Osteocyte (in vitro differentiated cells): ENCODE measurements at regions not wholly inside any gene's neighbourhood (a gene's known extent, or its start where the extent isn't known, plus 50 kb on each side); places are given as distances from the start of the nearest gene placed in this dataset.

Experiments
- DNase-seq: peaks from one replicate; pipeline ENCODE4 v3.0.0; 2021; ENCODE audit warnings: mixed read lengths; ENCODE audit not compliant: unreplicated experiment; ENCODE audit errors: extremely low spot score
- H3K27ac Mint-ChIP-seq: one replicate; pipeline ENCODE4 v1.8.0; 2021; ENCODE audit warnings: mild to moderate bottlenecking, mixed read lengths; ENCODE audit not compliant: unreplicated experiment
- H3K27me3 Mint-ChIP-seq: one replicate; pipeline ENCODE4 v1.8.0; 2021; ENCODE audit warnings: mixed read lengths; ENCODE audit not compliant: unreplicated experiment
- H3K36me3 Mint-ChIP-seq: one replicate; pipeline ENCODE4 v1.8.0; 2021; ENCODE audit warnings: mixed read lengths; ENCODE audit not compliant: unreplicated experiment
- H3K4me1 Mint-ChIP-seq: one replicate; pipeline ENCODE4 v1.8.0; 2021; ENCODE audit warnings: mixed read lengths; ENCODE audit not compliant: unreplicated experiment
- H3K4me3 Mint-ChIP-seq: one replicate; pipeline ENCODE4 v1.8.0; 2021; ENCODE audit warnings: mild to moderate bottlenecking, moderate library complexity, mixed read lengths; ENCODE audit not compliant: unreplicated experiment
- H3K9me3 Mint-ChIP-seq: one replicate; pipeline ENCODE4 v1.8.0; 2021; ENCODE audit warnings: mixed read lengths; ENCODE audit not compliant: unreplicated experiment
- CTCF ChIP-seq: fragments of 200-600 bp; sonication (generic); IDR thresholded peaks from 2 replicates; pipeline ENCODE4 v1.5.0; 2021; ENCODE audit warnings: antibody characterized with exemption, mild to moderate bottlenecking, moderate library complexity

GRCh38 chr14:101055106-101055662, 151.7 kb upstream of the RTL1 start:
- Mint-ChIP-seq H3K4me1 (peaks cover 7% of the 10 kb centered on the region), H3K27ac (no peak overlapping the region), H3K4me3 (no peak overlapping the region), H3K27me3 (no peaks in the 10 kb centered on the region), H3K9me3 (peaks cover 14% of the 10 kb centered on the region), H3K36me3 (no peaks in the 10 kb centered on the region)
- TF ChIP-seq CTCF = no peak
- DNase-seq = no peak

- no peak for DNase-seq
- Mint-ChIP-seq H3K27ac (no peak overlapping the region), H3K9me3 (peaks cover 14% of the 10 kb centered on the region), H3K4me1 (peaks cover 7% of the 10 kb centered on the region), H3K4me3 (no peak overlapping the region), H3K27me3 (no peaks in the 10 kb centered on the region), H3K36me3 (no peaks in the 10 kb centered on the region)
- no peak for TF ChIP-seq CTCF
Observed at GRCh38 chr14:101055776-101056374, 152.4 kb upstream of the RTL1 start.

- no peak for DNase-seq
Observed at GRCh38 chr14:101056446-101056845, 152.9 kb upstream of the RTL1 start.

GRCh38 chr14:101057394-101057793, 153.9 kb upstream of the RTL1 start:
- Mint-ChIP-seq H3K27me3 (no peaks in the 10 kb centered on the region), H3K36me3 (no peaks in the 10 kb centered on the region), H3K9me3 (peaks cover 14% of the 10 kb centered on the region), H3K4me3 (no peak overlapping the region), H3K4me1 (peaks cover 16% of the 10 kb centered on the region), H3K27ac (no peak overlapping the region)
- no peak for DNase-seq
- no peak for TF ChIP-seq CTCF

More at GRCh38 chr14:101056446-101056845, 152.9 kb upstream of the RTL1 start:
- no peaks in the 10 kb centered on the region for H3K27me3 Mint-ChIP-seq
- TF ChIP-seq CTCF = no peak
- H3K4me1 Mint-ChIP-seq = peaks cover 7% of the 10 kb centered on the region
- H3K9me3 Mint-ChIP-seq = peaks cover 14% of the 10 kb centered on the region
- no peak overlapping the region for H3K27ac Mint-ChIP-seq
- H3K4me3 Mint-ChIP-seq = no peak overlapping the region
- no peaks in the 10 kb centered on the region for H3K36me3 Mint-ChIP-seq

- Mint-ChIP-seq H3K27ac (no peak overlapping the region), H3K27me3 (no peaks in the 10 kb centered on the region), H3K4me1 (peaks cover 27% of the 10 kb centered on the region), H3K36me3 (no peaks in the 10 kb centered on the region), H3K4me3 (no peak overlapping the region), H3K9me3 (peaks cover 14% of the 10 kb centered on the region)
- DNase-seq = no peak
- no peak for TF ChIP-seq CTCF
Observed at GRCh38 chr14:101058571-101058970, 155.0 kb upstream of the RTL1 start.
